IMR-90 (cell line): ENCODE measurements at regions not wholly inside any gene's neighbourhood (a gene's known extent, or its start where the extent isn't known, plus 50 kb on each side); places are given as distances from the start of the nearest gene placed in this dataset.

ENCODE experiments used
- ATAC-seq: fragments of 200-7000 bp; cut with Tn5 transposase; 2 replicates; pipeline ENCODE4 v1.9.1; 2020; ENCODE audit warnings: low read depth, mild to moderate bottlenecking, moderate library complexity
- BruUV-seq: library from RNA; stranded (reverse); fragments of 400-500 nt; replicated peaks from 2 replicates; lab custom pipeline; 2021; lab: Mats Ljungman, UMichigan
- CTCF ChIA-PET: fragments of 300-600 bp; formaldehyde crosslinking; extraction: SDS; loops from one replicate; lab custom pipeline; 2021; ENCODE audit warnings: antibody characterized with exemption; lab: Yijun Ruan, JAX
- POLR2A ChIA-PET: fragments of 300-600 bp; sonication (Branson Sonifier 250); formaldehyde crosslinking; loops from one replicate; lab custom pipeline; 2022; ENCODE audit warnings: antibody characterized with exemption; ENCODE audit not compliant: unreplicated experiment; lab: Charles Lee
- DNase-seq: peaks from one replicate; pipeline ENCODE4 v3.0.0; 2013
- H2AFZ ChIP-seq: replicated peaks from 2 replicates; pipeline ENCODE3; 2013; ENCODE audit warnings: low read length, mild to moderate bottlenecking; ENCODE audit not compliant: poor library complexity
- H2AK5ac ChIP-seq: 2 replicates; pipeline ENCODE4 v1.6.1; 2013; ENCODE audit warnings: low read depth, low read length, inconsistent platforms
- H2AK9ac ChIP-seq: replicated peaks from 2 replicates; pipeline ENCODE3; 2013; ENCODE audit warnings: mild to moderate bottlenecking, low read depth, low read length, moderate library complexity; ENCODE audit not compliant: poor library complexity
- H2BK120ac ChIP-seq: 2 replicates; pipeline ENCODE4 v1.6.1; 2013; ENCODE audit warnings: low read depth, low read length, inconsistent platforms
- H2BK15ac ChIP-seq: 3 replicates; pipeline ENCODE4 v1.6.1; 2013; ENCODE audit warnings: low read depth, low read length, inconsistent platforms
- H2BK20ac ChIP-seq: 2 replicates; pipeline ENCODE4 v1.6.1; 2013; ENCODE audit warnings: low read depth, mild to moderate bottlenecking, inconsistent platforms, low read length, moderate library complexity
- H2BK5ac ChIP-seq: 2 replicates; pipeline ENCODE4 v1.6.1; 2013; ENCODE audit warnings: mild to moderate bottlenecking, low read depth, low read length, inconsistent platforms; ENCODE audit not compliant: poor library complexity, severe bottlenecking
- H3K14ac ChIP-seq: replicated peaks from 2 replicates; pipeline ENCODE4 v1.6.1; 2013; ENCODE audit warnings: low read depth, low read length, inconsistent platforms
- H3K18ac ChIP-seq: 2 replicates; pipeline ENCODE4 v1.6.1; 2013; ENCODE audit warnings: low read depth, low read length, control low read depth
- H3K23ac ChIP-seq: 2 replicates; pipeline ENCODE4 v1.6.1; 2013; ENCODE audit warnings: low read depth, low read length, inconsistent platforms
- H3K27ac ChIP-seq: 2 replicates; pipeline ENCODE4 v1.5.1; 2013; ENCODE audit warnings: mild to moderate bottlenecking, control low read depth, low read length; ENCODE audit not compliant: insufficient read depth
- H3K27me3 ChIP-seq: 2 replicates; pipeline ENCODE4 v1.6.1; 2013; ENCODE audit warnings: low read length; ENCODE audit not compliant: control insufficient read depth, insufficient read depth
- H3K36me3 ChIP-seq: 2 replicates; pipeline ENCODE4 v1.6.1; 2013; ENCODE audit warnings: low read length, mixed read lengths; ENCODE audit not compliant: control insufficient read depth, insufficient read depth
- H3K4ac ChIP-seq: 2 replicates; pipeline ENCODE4 v1.6.1; 2013; ENCODE audit warnings: low read depth, low read length, inconsistent platforms
- H3K4me1 ChIP-seq: 2 replicates; pipeline ENCODE4 v1.6.1; 2013; ENCODE audit warnings: low read length, mixed read lengths; ENCODE audit not compliant: control insufficient read depth, insufficient read depth
- H3K4me2 ChIP-seq: 2 replicates; pipeline ENCODE4 v1.6.1; 2013; ENCODE audit warnings: low read depth, mild to moderate bottlenecking, control low read depth, low read length, moderate library complexity
- H3K4me3 ChIP-seq: 2 replicates; pipeline ENCODE4 v1.5.1; 2013; ENCODE audit warnings: low read depth, mild to moderate bottlenecking, control low read depth, low read length, moderate library complexity; ENCODE audit not compliant: insufficient read depth
- H3K56ac ChIP-seq: 2 replicates; pipeline ENCODE4 v1.6.1; 2013; ENCODE audit warnings: low read length, inconsistent platforms; ENCODE audit not compliant: insufficient read depth; ENCODE audit errors: extremely low read depth
- H3K79me1 ChIP-seq, 2 experiments: 2 replicates each; pipeline ENCODE4 v1.6.1; 2013; ENCODE audit warnings: low read length in 2 of 2, inconsistent platforms in 1 of 2, low read depth in 1 of 2
- H3K9ac ChIP-seq: 2 replicates; pipeline ENCODE4 v1.6.1; 2013; ENCODE audit warnings: low read depth, low read length, control low read depth
- H3K9me1 ChIP-seq: 2 replicates; pipeline ENCODE4 v1.6.1; 2013; ENCODE audit warnings: low read length, inconsistent platforms; ENCODE audit not compliant: insufficient read depth
- H3K9me3 ChIP-seq: 2 replicates; pipeline ENCODE4 v1.6.1; 2013; ENCODE audit warnings: low read length; ENCODE audit not compliant: control insufficient read depth, insufficient read depth
- H4K20me1 ChIP-seq: 2 replicates; pipeline ENCODE4 v1.6.1; 2013; ENCODE audit warnings: low read length, inconsistent platforms; ENCODE audit not compliant: insufficient read depth
- H4K5ac ChIP-seq: 2 replicates; pipeline ENCODE4 v1.6.1; 2013; ENCODE audit warnings: mild to moderate bottlenecking, low read depth, low read length, control low read depth
- H4K8ac ChIP-seq, 2 experiments: 2 replicates each; pipeline ENCODE4 v1.6.1; 2013; ENCODE audit warnings: low read depth in 2 of 2, low read length in 2 of 2, control low read depth in 1 of 2, inconsistent platforms in 1 of 2
- H4K91ac ChIP-seq: 2 replicates; pipeline ENCODE4 v1.6.1; 2013; ENCODE audit warnings: low read depth, low read length, inconsistent platforms; ENCODE audit not compliant: insufficient read depth
- BHLHE40 ChIP-seq: fragments of 150-350 bp; IDR thresholded peaks from 2 replicates; pipeline ENCODE4 v1.6.1; 2016; ENCODE audit warnings: mild to moderate bottlenecking, low read depth, low read length
- CEBPB ChIP-seq: IDR thresholded peaks from 2 replicates; pipeline ENCODE4 v1.6.1; 2012; ENCODE audit warnings: low read depth, low read length, improper control_type of control experiment
- MAFK ChIP-seq: IDR thresholded peaks from 2 replicates; pipeline ENCODE4 v1.6.1; 2012; ENCODE audit warnings: low read depth, low read length, improper control_type of control experiment
- MXI1 ChIP-seq: IDR thresholded peaks from 2 replicates; pipeline ENCODE4 v1.6.1; 2012; ENCODE audit warnings: low read depth, mild to moderate bottlenecking, low read length, moderate library complexity, borderline replicate concordance
- POLR2A ChIP-seq: IDR thresholded peaks from 2 replicates; pipeline ENCODE4 v1.6.1; 2012; ENCODE audit warnings: mild to moderate bottlenecking, low read depth, low read length
- RFX5 ChIP-seq: IDR thresholded peaks from 2 replicates; pipeline ENCODE4 v1.8.0; 2012; ENCODE audit warnings: low read depth, mild to moderate bottlenecking, low read length, moderate library complexity
- SMC3 ChIP-seq: fragments of 150-350 bp; IDR thresholded peaks from 2 replicates; pipeline ENCODE4 v1.6.1; 2016; ENCODE audit warnings: low read depth, mild to moderate bottlenecking, antibody characterized with exemption, low read length, moderate library complexity
- WGBS, 2 experiments: methylation state at CpG; one replicate each; pipeline versions ENCODE4 v1.1.5 to v1.1.7; 2013; ENCODE audit warnings: missing lambda C conversion rate in 2 of 2; ENCODE audit not compliant: insufficient read length in 1 of 2; ENCODE audit errors: extremely low coverage in 2 of 2; 5-methylcytosine and 5-hydroxymethylcytosine counted together
- dilution Hi-C: fragments of 300-500 bp; cut with HindIII; formaldehyde crosslinking; loops from one replicate; pipeline ENCODE4 v1.14.3; 2018; ENCODE audit warnings: low sequenced_read_pairs; ENCODE audit not compliant: unreplicated experiment
- in situ Hi-C: fragments of 300-500 bp; cut with MboI; formaldehyde crosslinking; loops from 3 replicates; pipeline ENCODE4 v1.14.3; 2019; ENCODE audit warnings: low sequenced_read_pairs, inconsistent platforms, mixed read lengths
- intact Hi-C: fragments of 100-400 bp; cut with micrococcal nuclease; formaldehyde crosslinking; loops from 2 replicates; pipeline ENCODE4 v1.10.0; 2022
- TF ChIP-seq, protein P1 (sequence below): conservative IDR thresholded peaks from 2 replicates; pipeline ENCODE4 v1.5.1; 2012; ENCODE audit warnings: mild to moderate bottlenecking, low read depth, low read length, improper control_type of control experiment

DNA sequence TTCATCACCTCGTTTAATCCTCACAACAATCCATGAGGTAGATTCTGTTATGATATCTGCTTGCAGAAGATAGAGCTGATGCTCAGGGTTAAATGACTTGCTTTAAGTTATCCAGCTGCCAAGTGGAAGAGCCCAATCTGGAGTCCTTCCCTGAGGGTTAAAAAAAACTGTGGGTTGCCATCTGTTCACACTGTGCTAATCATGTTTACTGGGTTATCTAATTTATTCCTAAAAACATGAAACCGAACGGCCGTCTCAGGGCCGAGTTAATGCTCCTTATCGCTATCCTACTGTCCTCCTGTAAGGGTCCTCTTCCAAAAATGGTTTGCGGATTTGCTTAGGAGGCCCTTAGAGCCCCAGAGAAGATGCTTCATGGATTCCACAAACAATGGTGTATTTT, 153.3 kb downstream of the YIPF5 start:
- no peak overlapping the region for H3K56ac ChIP-seq
- peaks cover 4% of the 10 kb centered on the region for H3K4me1 ChIP-seq
- DNase-seq (no peak), ATAC-seq (no peak)
- no peaks in the 10 kb centered on the region for H3K79me1 ChIP-seq
- in situ Hi-C loops (no loop called here), intact Hi-C loops (no loop called here), dilution Hi-C loops (no loop called here)
- H4K5ac ChIP-seq, result no peak overlapping the region
- H2AK9ac ChIP-seq, result no peak overlapping the region
- no peaks in the 10 kb centered on the region for H4K20me1 ChIP-seq
- H3K4me2 ChIP-seq, result no peak overlapping the region
- H2AFZ ChIP-seq, result no peak overlapping the region
- BruUV-seq, result no TSS peak
- H2BK5ac ChIP-seq, result no peak overlapping the region
- no peak overlapping the region for H3K4ac ChIP-seq
- H2AK5ac ChIP-seq, result no peak overlapping the region
- no peak overlapping the region for H4K8ac ChIP-seq
- H2BK120ac ChIP-seq, result no peak overlapping the region
- CTCF ChIA-PET, result no interaction called here
- 100% methylated on average over 2 of the region's 7 CpGs; no CpG with 5 or more reads in 1 of the 2 experiments for WGBS, 2 experiments
- H3K4me3 ChIP-seq, result no peak overlapping the region
- no peaks in the 10 kb centered on the region for H3K9me1 ChIP-seq
- no peak overlapping the region for H3K9ac ChIP-seq
- TF ChIP-seq, protein P1, sequence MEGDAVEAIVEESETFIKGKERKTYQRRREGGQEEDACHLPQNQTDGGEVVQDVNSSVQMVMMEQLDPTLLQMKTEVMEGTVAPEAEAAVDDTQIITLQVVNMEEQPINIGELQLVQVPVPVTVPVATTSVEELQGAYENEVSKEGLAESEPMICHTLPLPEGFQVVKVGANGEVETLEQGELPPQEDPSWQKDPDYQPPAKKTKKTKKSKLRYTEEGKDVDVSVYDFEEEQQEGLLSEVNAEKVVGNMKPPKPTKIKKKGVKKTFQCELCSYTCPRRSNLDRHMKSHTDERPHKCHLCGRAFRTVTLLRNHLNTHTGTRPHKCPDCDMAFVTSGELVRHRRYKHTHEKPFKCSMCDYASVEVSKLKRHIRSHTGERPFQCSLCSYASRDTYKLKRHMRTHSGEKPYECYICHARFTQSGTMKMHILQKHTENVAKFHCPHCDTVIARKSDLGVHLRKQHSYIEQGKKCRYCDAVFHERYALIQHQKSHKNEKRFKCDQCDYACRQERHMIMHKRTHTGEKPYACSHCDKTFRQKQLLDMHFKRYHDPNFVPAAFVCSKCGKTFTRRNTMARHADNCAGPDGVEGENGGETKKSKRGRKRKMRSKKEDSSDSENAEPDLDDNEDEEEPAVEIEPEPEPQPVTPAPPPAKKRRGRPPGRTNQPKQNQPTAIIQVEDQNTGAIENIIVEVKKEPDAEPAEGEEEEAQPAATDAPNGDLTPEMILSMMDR, result no peak
- TF ChIP-seq BHLHE40, result no peak
- TF ChIP-seq CEBPB, result no peak
- no peak for TF ChIP-seq RFX5
- TF ChIP-seq SMC3, result no peak
- no peak for TF ChIP-seq MAFK
- no peak for TF ChIP-seq POLR2A
- TF ChIP-seq MXI1, result no peak
- no peaks in the 10 kb centered on the region for H3K27me3 ChIP-seq
- no peaks in the 10 kb centered on the region for H3K9me3 ChIP-seq
- H3K27ac ChIP-seq, result no peak overlapping the region
- H3K14ac ChIP-seq, result no peak overlapping the region
- H2BK20ac ChIP-seq, result no peak overlapping the region
- no peak overlapping the region for H4K91ac ChIP-seq
- H3K23ac ChIP-seq, result no peak overlapping the region
- POLR2A ChIA-PET, result no interaction called here
- no peak overlapping the region for H3K18ac ChIP-seq
- no peak overlapping the region for H2BK15ac ChIP-seq
- no peaks in the 10 kb centered on the region for H3K36me3 ChIP-seq
